ENCODE measurements at regions not wholly inside any gene's neighbourhood (a gene's known extent, or its start where the extent isn't known, plus 50 kb on each side); places are given as distances from the start of the nearest gene placed in this dataset.

GRCh38 chr4:187889651-187890050 is 105.9 kb upstream of the ZFP42 start:
- no peak for TF ChIP-seq ZSCAN5A (tag by site-specific recombination; IDR thresholded peaks at IDR 0.05)
- TF ChIP-seq CTCF (tag by site-specific recombination; IDR thresholded peaks at IDR 0.05) = no peak
- no peak for TF ChIP-seq ZBTB21 (tag by site-specific recombination; IDR thresholded peaks at IDR 0.05)
- TF ChIP-seq YY2 (tag by site-specific recombination; IDR thresholded peaks at IDR 0.05) = no peak
- TF ChIP-seq ZNF350 (tag by site-specific recombination; IDR thresholded peaks at IDR 0.05) = no peak
- TF ChIP-seq YY1 (tag by site-specific recombination; IDR thresholded peaks at IDR 0.05) = no peak
- TF ChIP-seq ZBTB11 (tag by site-specific recombination; conservative IDR thresholded peaks at IDR 0.05; ENCODE audit: low read depth) = no peak
- TF ChIP-seq ZBTB10 (tag by site-specific recombination; IDR thresholded peaks at IDR 0.05) = no peak
- no peak for TF ChIP-seq ZNF175 (tag by site-specific recombination; IDR thresholded peaks at IDR 0.05)

All from HEK293 (cell line).